B cell (primary cell): ENCODE measurements at regions not wholly inside any gene's neighbourhood (a gene's known extent, or its start where the extent isn't known, plus 50 kb on each side); places are given as distances from the start of the nearest gene placed in this dataset.

Experiments used
- ATAC-seq: fragments of 200-7000 bp; cut with Tn5 transposase; one replicate; pipeline ENCODE4 v1.10.0; 2021; ENCODE audit warnings: low read depth, mild to moderate bottlenecking, moderate number of reproducible peaks, moderate library complexity
- CTCF ChIA-PET: fragments of 350-600 bp; sonication (Branson Sonifier 250); formaldehyde crosslinking; loops from one replicate; lab custom pipeline; 2021; ENCODE audit warnings: antibody characterized with exemption, inconsistent platforms; lab: Charles Lee
- POLR2A ChIA-PET: fragments of 350-600 bp; sonication (Branson Sonifier 250); formaldehyde crosslinking; loops from one replicate; lab custom pipeline; 2021; ENCODE audit warnings: antibody characterized with exemption; lab: Charles Lee
- DNase-seq: peaks from one replicate; pipeline ENCODE4 v3.0.0; 2013
- H2AFZ ChIP-seq: 2 replicates; pipeline ENCODE4 v1.6.1; 2012; ENCODE audit warnings: mild to moderate bottlenecking, low read depth, low read length; ENCODE audit not compliant: insufficient read depth, poor library complexity, severe bottlenecking
- H3K27ac ChIP-seq, 2 donors: 1 replicate in 1 of 2; 2 replicates in 1 of 2; pipeline ENCODE4 v1.5.1; 2012 to 2013; ENCODE audit warnings: low read length in 2 of 2, mild to moderate bottlenecking in 2 of 2, moderate library complexity in 1 of 2
- H3K27me3 ChIP-seq, 4 experiments: fragments of 200-600 bp in 1 of 4; sonication (generic) in 1 of 4; replicated peaks in 1 of 4; 1 replicate in 2 of 4; 2 replicates in 2 of 4; pipeline versions ENCODE4 v1.6.1 to v1.7.0; 2013 to 2016; ENCODE audit warnings: low read length in 3 of 4, mild to moderate bottlenecking in 2 of 4, mixed read lengths in 1 of 4, moderate library complexity in 1 of 4; ENCODE audit not compliant: insufficient read depth in 4 of 4, control insufficient read depth in 3 of 4; ENCODE audit errors: control extremely low read depth in 1 of 4
- H3K36me3 ChIP-seq, 2 experiments: replicated peaks in 1 of 2; 1 replicate in 1 of 2; 2 replicates in 1 of 2; pipeline versions ENCODE4 v1.6.1 to v1.7.1; 2013; ENCODE audit warnings: low read length in 1 of 2; ENCODE audit not compliant: insufficient read depth in 2 of 2, control insufficient read depth in 1 of 2; ENCODE audit errors: control extremely low read depth in 1 of 2, extremely low read depth in 1 of 2
- H3K4me1 ChIP-seq, 2 donors: fragments of 200-600 bp in 1 of 2; sonication (generic) in 1 of 2; 1 replicate in 1 of 2; 2 replicates in 1 of 2; pipeline versions ENCODE4 v1.5.1 to v1.6.1; 2013 to 2017; ENCODE audit warnings: low read length in 2 of 2; ENCODE audit not compliant: control insufficient read depth in 2 of 2, insufficient read depth in 2 of 2
- H3K4me2 ChIP-seq: replicated peaks from 2 replicates; pipeline ENCODE3; 2012; ENCODE audit warnings: mild to moderate bottlenecking, low read depth, low read length; ENCODE audit not compliant: poor library complexity, severe bottlenecking
- H3K4me3 ChIP-seq, 5 experiments: fragments of 200-600 bp in 1 of 5; sonication (generic) in 1 of 5; 1 replicate in 3 of 5; 2 replicates in 2 of 5; pipeline versions ENCODE4 v1.5.1 to v1.7.0; 2011 to 2016; ENCODE audit warnings: low read length in 4 of 5, mild to moderate bottlenecking in 4 of 5, low read depth in 2 of 5, control low read depth in 1 of 5, moderate library complexity in 1 of 5; ENCODE audit not compliant: insufficient read depth in 1 of 5; ENCODE audit errors: control extremely low read depth in 1 of 5, extremely low read depth in 1 of 5
- H3K79me2 ChIP-seq: fragments of 200-600 bp; sonication (generic); one replicate; pipeline ENCODE4 v1.6.0; 2016; ENCODE audit warnings: low read length; ENCODE audit not compliant: control insufficient read depth, insufficient read depth
- H3K9ac ChIP-seq: fragments of 200-600 bp; sonication (generic); 2 replicates; pipeline ENCODE4 v1.6.1; 2017; ENCODE audit warnings: mild to moderate bottlenecking, low read length, moderate library complexity
- H3K9me3 ChIP-seq, 3 donors: one replicate each; pipeline versions ENCODE4 v1.6.1 to v1.7.1; 2013; ENCODE audit warnings: low read length in 2 of 3; ENCODE audit not compliant: control insufficient read depth in 2 of 3, insufficient read depth in 1 of 3; ENCODE audit errors: control extremely low read depth in 1 of 3
- H4K20me1 ChIP-seq: 2 replicates; pipeline ENCODE4 v1.6.0; 2012; ENCODE audit warnings: mild to moderate bottlenecking, low read length; ENCODE audit not compliant: insufficient read depth, control insufficient read depth, poor library complexity, severe bottlenecking
- H3K27ac Mint-ChIP-seq: one replicate; pipeline ENCODE4 v1.8.0; 2021; ENCODE audit warnings: mixed read lengths
- H3K27me3 Mint-ChIP-seq: one replicate; pipeline ENCODE4 v1.8.0; 2021; ENCODE audit warnings: mixed read lengths
- H3K4me1 Mint-ChIP-seq: one replicate; pipeline ENCODE4 v1.8.0; 2021; ENCODE audit warnings: mixed read lengths
- H3K4me3 Mint-ChIP-seq: one replicate; pipeline ENCODE4 v1.8.0; 2021; ENCODE audit warnings: mixed read lengths
- H3K9me3 Mint-ChIP-seq: one replicate; pipeline ENCODE4 v1.8.0; 2022; ENCODE audit warnings: mixed read lengths; ENCODE audit not compliant: insufficient read depth
- EZH2 ChIP-seq: IDR thresholded peaks from 2 replicates; pipeline ENCODE4 v1.6.1; 2012; ENCODE audit warnings: borderline replicate concordance, low read depth, mild to moderate bottlenecking, moderate library complexity, low read length; ENCODE audit not compliant: insufficient read depth, poor library complexity, severe bottlenecking
- WGBS: methylation state at CpG from one replicate; pipeline ENCODE4 v1.1.5; 2013; ENCODE audit warnings: missing lambda C conversion rate; ENCODE audit not compliant: insufficient coverage; 5-methylcytosine and 5-hydroxymethylcytosine counted together
- intact Hi-C: fragments of 100-400 bp; cut with micrococcal nuclease; formaldehyde crosslinking; loops from one replicate; pipeline ENCODE4 v1.10.0; 2022
- TF ChIP-seq, protein P1 (sequence below): fragments of 200-600 bp; IDR thresholded peaks from one replicate; pipeline ENCODE4 v1.8.0; 2022; ENCODE audit warnings: antibody characterized with exemption, mild to moderate bottlenecking

DNA sequence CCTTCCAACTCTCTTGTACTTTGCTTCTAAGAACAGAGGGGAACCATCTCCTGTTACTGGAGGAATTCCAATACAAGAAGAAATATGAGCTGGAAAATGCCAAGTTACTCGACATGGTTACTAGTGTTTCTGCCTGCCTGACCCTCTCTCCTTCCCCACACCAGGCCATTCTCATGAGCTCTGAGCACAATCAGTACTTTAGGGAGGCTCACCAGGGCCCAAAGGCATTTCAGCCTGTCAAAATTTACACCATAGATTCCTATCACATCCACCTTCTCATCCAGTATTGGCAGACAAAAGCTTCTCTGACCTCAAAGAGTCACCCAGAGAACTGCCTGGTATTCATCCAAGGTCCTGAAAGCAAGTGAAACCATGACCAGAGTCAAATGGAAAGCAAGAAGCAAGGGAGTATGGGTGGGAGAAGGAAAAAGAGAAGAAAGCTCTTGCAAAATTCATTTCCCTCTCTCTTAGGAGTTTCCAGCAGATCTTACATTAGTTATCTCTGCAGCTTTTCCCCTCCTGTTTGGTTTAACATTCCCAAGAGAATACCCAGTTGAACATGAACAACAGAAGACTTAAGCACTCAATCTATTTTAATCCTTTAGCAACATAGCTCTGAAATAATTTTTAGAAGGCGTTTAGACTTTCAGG, 58.7 kb upstream of the NCAM1 start:
- Mint-ChIP-seq H3K4me1 (no peaks in the 10 kb centered on the region), H3K27me3 (no peaks in the 10 kb centered on the region), H3K27ac (no peak overlapping the region), H3K9me3 (no peaks in the 10 kb centered on the region), H3K4me3 (no peak overlapping the region)
- H3K27me3 ChIP-seq: no peaks in the 10 kb centered on the region
- H2AFZ ChIP-seq: no peak overlapping the region
- H3K79me2 ChIP-seq: no peaks in the 10 kb centered on the region
- no peak overlapping the region for H3K4me3 ChIP-seq
- no peak overlapping the region for H3K9ac ChIP-seq
- ChIA-PET CTCF (no interaction called here), POLR2A (no interaction called here)
- H3K27ac ChIP-seq: no peak overlapping the region
- 83% methylated on average over 1 of the region's 2 CpGs for WGBS
- TF ChIP-seq EZH2: no peak
- TF ChIP-seq, protein P1, sequence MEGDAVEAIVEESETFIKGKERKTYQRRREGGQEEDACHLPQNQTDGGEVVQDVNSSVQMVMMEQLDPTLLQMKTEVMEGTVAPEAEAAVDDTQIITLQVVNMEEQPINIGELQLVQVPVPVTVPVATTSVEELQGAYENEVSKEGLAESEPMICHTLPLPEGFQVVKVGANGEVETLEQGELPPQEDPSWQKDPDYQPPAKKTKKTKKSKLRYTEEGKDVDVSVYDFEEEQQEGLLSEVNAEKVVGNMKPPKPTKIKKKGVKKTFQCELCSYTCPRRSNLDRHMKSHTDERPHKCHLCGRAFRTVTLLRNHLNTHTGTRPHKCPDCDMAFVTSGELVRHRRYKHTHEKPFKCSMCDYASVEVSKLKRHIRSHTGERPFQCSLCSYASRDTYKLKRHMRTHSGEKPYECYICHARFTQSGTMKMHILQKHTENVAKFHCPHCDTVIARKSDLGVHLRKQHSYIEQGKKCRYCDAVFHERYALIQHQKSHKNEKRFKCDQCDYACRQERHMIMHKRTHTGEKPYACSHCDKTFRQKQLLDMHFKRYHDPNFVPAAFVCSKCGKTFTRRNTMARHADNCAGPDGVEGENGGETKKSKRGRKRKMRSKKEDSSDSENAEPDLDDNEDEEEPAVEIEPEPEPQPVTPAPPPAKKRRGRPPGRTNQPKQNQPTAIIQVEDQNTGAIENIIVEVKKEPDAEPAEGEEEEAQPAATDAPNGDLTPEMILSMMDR: no peak
- no peak for DNase-seq
- intact Hi-C loops: no loop called here
- no peak for ATAC-seq
- no peaks in the 10 kb centered on the region for H4K20me1 ChIP-seq
- peaks cover 0 to under 1% (median 0%) of the 10 kb centered on the region in 3 donors for H3K9me3 ChIP-seq
- no peaks in the 10 kb centered on the region for H3K4me1 ChIP-seq
- H3K36me3 ChIP-seq: no peaks in the 10 kb centered on the region
- no peak overlapping the region for H3K4me2 ChIP-seq

DNA sequence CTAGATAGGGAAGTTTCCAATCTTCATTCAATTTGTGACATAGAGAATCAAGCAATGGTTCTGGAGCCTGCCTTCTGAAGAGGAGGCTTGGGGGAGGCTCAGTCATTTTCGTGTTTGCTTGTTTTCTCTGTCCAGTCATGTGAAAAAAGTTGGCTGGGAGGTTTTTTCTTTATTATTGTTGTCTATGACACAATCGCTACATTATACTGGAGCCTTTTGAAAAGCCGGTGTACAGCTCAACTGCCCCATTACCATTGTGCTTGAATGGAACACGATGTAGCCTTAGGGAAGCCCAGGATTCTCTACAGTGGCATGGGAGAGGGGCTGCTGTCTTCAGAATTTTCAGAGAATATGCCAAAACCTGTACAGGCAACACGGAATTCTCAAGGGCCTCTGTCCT, 57.9 kb upstream of the NCAM1 start:
- intact Hi-C loops: no loop called here
- Histone ChIP-seq H3K4me3 (no peak overlapping the region), H2AFZ (no peak overlapping the region), H3K27me3 (no peaks in the 10 kb centered on the region), H4K20me1 (no peaks in the 10 kb centered on the region), H3K9ac (no peak overlapping the region), H3K9me3 (no peaks in the 10 kb centered on the region), H3K4me2 (no peak overlapping the region), H3K36me3 (no peaks in the 10 kb centered on the region), H3K27ac (no peak overlapping the region), H3K79me2 (no peaks in the 10 kb centered on the region), H3K4me1 (no peaks in the 10 kb centered on the region)
- DNase-seq (no peak), ATAC-seq (no peak)
- TF ChIP-seq, protein P1: no peak
- no peak for TF ChIP-seq EZH2
- Mint-ChIP-seq H3K4me1 (no peaks in the 10 kb centered on the region), H3K27ac (no peak overlapping the region), H3K9me3 (no peaks in the 10 kb centered on the region), H3K4me3 (no peak overlapping the region), H3K27me3 (no peaks in the 10 kb centered on the region)
- CTCF ChIA-PET: no interaction called here
- 83% methylated on average over 2 of the region's 5 CpGs for WGBS
- POLR2A ChIA-PET: no interaction called here
